ENCODE measurements at regions not wholly inside any gene's neighbourhood (a gene's known extent, or its start where the extent isn't known, plus 50 kb on each side); places are given as distances from the start of the nearest gene placed in this dataset.

GRCh38 chr17:34133350-34133749 lies 121.7 kb upstream of the CCL2 start:
- no peak for TF ChIP-seq POLR2A (IDR thresholded peaks at IDR 0.05)
- no peak for TF ChIP-seq CTCF (IDR thresholded peaks at IDR 0.05)

Data from heart left ventricle (tissue), 13 donors.